Type B pancreatic cell (in vitro differentiated cells): ENCODE measurements at regions not wholly inside any gene's neighbourhood (a gene's known extent, or its start where the extent isn't known, plus 50 kb on each side); places are given as distances from the start of the nearest gene placed in this dataset.
"Not testable (repeated sequence)": the region's sequence is repeated elsewhere in the genome, so short reads cannot be mapped to it uniquely, and the experiment has no call there.

Experiments used
- DNase-seq: peaks from one replicate; pipeline ENCODE4 v3.0.0; 2021; ENCODE audit warnings: mixed read lengths; ENCODE audit not compliant: unreplicated experiment; ENCODE audit errors: extremely low spot score
- H3K27ac Mint-ChIP-seq: 2 replicates; pipeline ENCODE4 v1.8.0; 2021; ENCODE audit warnings: mild to moderate bottlenecking, mixed read lengths
- H3K27me3 Mint-ChIP-seq: 2 replicates; pipeline ENCODE4 v1.8.0; 2021; ENCODE audit warnings: mixed read lengths
- H3K36me3 Mint-ChIP-seq: 2 replicates; pipeline ENCODE4 v1.8.0; 2021; ENCODE audit warnings: mixed read lengths
- H3K4me1 Mint-ChIP-seq: one replicate; pipeline ENCODE4 v1.8.0; 2021; ENCODE audit warnings: mixed read lengths; ENCODE audit not compliant: unreplicated experiment
- H3K4me3 Mint-ChIP-seq: 2 replicates; pipeline ENCODE4 v1.8.0; 2021; ENCODE audit warnings: mild to moderate bottlenecking, mixed read lengths
- H3K9me3 Mint-ChIP-seq: 2 replicates; pipeline ENCODE4 v1.8.0; 2021; ENCODE audit warnings: mixed read lengths
- CTCF ChIP-seq: fragments of 200-600 bp; sonication (generic); conservative IDR thresholded peaks from 2 replicates; pipeline ENCODE4 v1.5.0; 2021; ENCODE audit warnings: antibody characterized with exemption, mild to moderate bottlenecking

- H3K4me3 Mint-ChIP-seq, DNase-seq, H3K27ac Mint-ChIP-seq, H3K36me3 Mint-ChIP-seq, H3K27me3 Mint-ChIP-seq, H3K9me3 Mint-ChIP-seq, H3K4me1 Mint-ChIP-seq: not testable (repeated sequence)
- TF ChIP-seq CTCF = peak; percentile 47
Observed at GRCh38 chr1:206384029-206384807, 86.1 kb upstream of the IKBKE start.

- H3K4me3 Mint-ChIP-seq, DNase-seq, H3K36me3 Mint-ChIP-seq, H3K27me3 Mint-ChIP-seq, H3K27ac Mint-ChIP-seq, H3K4me1 Mint-ChIP-seq, H3K9me3 Mint-ChIP-seq: not testable (repeated sequence)
Observed at GRCh38 chr1:206384891-206385290, 85.4 kb upstream of the IKBKE start.

- not testable (repeated sequence) for H3K36me3 Mint-ChIP-seq, H3K27me3 Mint-ChIP-seq, H3K27ac Mint-ChIP-seq, DNase-seq, H3K4me3 Mint-ChIP-seq, H3K9me3 Mint-ChIP-seq, H3K4me1 Mint-ChIP-seq
Observed at GRCh38 chr1:206387631-206388030, 82.6 kb upstream of the IKBKE start.

GRCh38 chr1:206391903-206392302 is 78.4 kb upstream of the IKBKE start:
- not testable (repeated sequence) for H3K36me3 Mint-ChIP-seq, H3K27me3 Mint-ChIP-seq, H3K27ac Mint-ChIP-seq, DNase-seq, H3K4me1 Mint-ChIP-seq, H3K9me3 Mint-ChIP-seq, H3K4me3 Mint-ChIP-seq

GRCh38 chr1:206397501-206397900 is 72.8 kb upstream of the IKBKE start:
- not testable (repeated sequence) for H3K27me3 Mint-ChIP-seq, H3K4me1 Mint-ChIP-seq, H3K36me3 Mint-ChIP-seq, H3K9me3 Mint-ChIP-seq, H3K4me3 Mint-ChIP-seq, DNase-seq, H3K27ac Mint-ChIP-seq

GRCh38 chr1:206398261-206398660 is 72.0 kb upstream of the IKBKE start:
- H3K36me3 Mint-ChIP-seq, H3K27me3 Mint-ChIP-seq: not testable (repeated sequence)

GRCh38 chr1:206403612-206404307 is 66.5 kb upstream of the IKBKE start:
- DNase-seq, H3K27ac Mint-ChIP-seq, H3K4me3 Mint-ChIP-seq, H3K36me3 Mint-ChIP-seq, H3K27me3 Mint-ChIP-seq, H3K4me1 Mint-ChIP-seq, H3K9me3 Mint-ChIP-seq: not testable (repeated sequence)

More at GRCh38 chr1:206398261-206398660, 72.0 kb upstream of the IKBKE start:
- H3K27ac Mint-ChIP-seq, DNase-seq, H3K4me3 Mint-ChIP-seq, H3K4me1 Mint-ChIP-seq, H3K9me3 Mint-ChIP-seq: not testable (repeated sequence)

- not testable (repeated sequence) for H3K27ac Mint-ChIP-seq, H3K27me3 Mint-ChIP-seq, H3K9me3 Mint-ChIP-seq, H3K4me1 Mint-ChIP-seq, DNase-seq, H3K4me3 Mint-ChIP-seq, H3K36me3 Mint-ChIP-seq
Observed at GRCh38 chr1:206404309-206405027, 65.8 kb upstream of the IKBKE start.

GRCh38 chr1:206405282-206405681 is 65.0 kb upstream of the IKBKE start:
- not testable (repeated sequence) for H3K36me3 Mint-ChIP-seq, H3K4me1 Mint-ChIP-seq, DNase-seq, H3K9me3 Mint-ChIP-seq, H3K27me3 Mint-ChIP-seq, H3K27ac Mint-ChIP-seq, H3K4me3 Mint-ChIP-seq

- H3K36me3 Mint-ChIP-seq = peaks cover 15% of the 10 kb centered on the region
- not testable (repeated sequence) for DNase-seq, H3K9me3 Mint-ChIP-seq, H3K27me3 Mint-ChIP-seq, H3K4me3 Mint-ChIP-seq, H3K4me1 Mint-ChIP-seq, H3K27ac Mint-ChIP-seq
Observed at GRCh38 chr1:206408371-206409288, 61.6 kb upstream of the IKBKE start.
